GM19025 (cell line): ENCODE measurements at regions not wholly inside any gene's neighbourhood (a gene's known extent, or its start where the extent isn't known, plus 50 kb on each side); places are given as distances from the start of the nearest gene placed in this dataset.

ENCODE experiments used
- ATAC-seq: cut with Tn5 transposase; IDR thresholded peaks from one replicate; pipeline ENCODE4 v1.9.1; 2021; ENCODE audit warnings: mild to moderate bottlenecking, low read depth, moderate library complexity; ENCODE audit not compliant: unreplicated experiment

- ATAC-seq = no peak
Observed at GRCh38 chr2:6224267-6224666, 532.1 kb downstream of the SOX11 start.

- ATAC-seq = no peak
Observed at GRCh38 chr2:6228251-6228650, 536.1 kb downstream of the SOX11 start.

- ATAC-seq = no peak
Observed at GRCh38 chr2:6231166-6231565, 539.0 kb downstream of the SOX11 start.

- no peak for ATAC-seq
Observed at GRCh38 chr2:6233993-6234392, 541.8 kb downstream of the SOX11 start.

- ATAC-seq = no peak
Observed at GRCh38 chr2:6234702-6235101, 542.5 kb downstream of the SOX11 start.

GRCh38 chr2:6236317-6236716, 544.1 kb downstream of the SOX11 start:
- no peak for ATAC-seq

- no peak for ATAC-seq
Observed at GRCh38 chr2:6237039-6237660, 545.0 kb downstream of the SOX11 start.

GRCh38 chr2:6249557-6249956, 557.4 kb downstream of the SOX11 start:
- ATAC-seq = no peak

GRCh38 chr2:6254441-6254840, 562.3 kb downstream of the SOX11 start:
- ATAC-seq = no peak

- ATAC-seq = no peak
Observed at GRCh38 chr2:6264198-6264597, 572.0 kb downstream of the SOX11 start.

GRCh38 chr2:6281524-6281923, 584.2 kb downstream of the CMPK2 start:
- ATAC-seq = no peak

GRCh38 chr2:6283259-6283658, 582.4 kb downstream of the CMPK2 start:
- ATAC-seq = no peak

GRCh38 chr2:6287406-6287805, 578.3 kb downstream of the CMPK2 start:
- ATAC-seq = no peak

GRCh38 chr2:6288791-6289190, 576.9 kb downstream of the CMPK2 start:
- ATAC-seq = no peak

- ATAC-seq = no peak
Observed at GRCh38 chr2:6290217-6291015, 575.3 kb downstream of the CMPK2 start.

- ATAC-seq = no peak
Observed at GRCh38 chr2:6294791-6295190, 570.9 kb downstream of the CMPK2 start.

- no peak for ATAC-seq
Observed at GRCh38 chr2:6297238-6297637, 568.5 kb downstream of the CMPK2 start.

GRCh38 chr2:6301426-6301825, 564.3 kb downstream of the CMPK2 start:
- ATAC-seq = no peak

- no peak for ATAC-seq
Observed at GRCh38 chr2:6308986-6309385, 556.7 kb downstream of the CMPK2 start.

- no peak for ATAC-seq
Observed at GRCh38 chr2:6309415-6310255, 556.1 kb downstream of the CMPK2 start.
